ENCODE measurements at regions not wholly inside any gene's neighbourhood (a gene's known extent, or its start where the extent isn't known, plus 50 kb on each side); places are given as distances from the start of the nearest gene placed in this dataset.

- FAIRE-seq (no peak), ATAC-seq (no peak), DNase-seq (ENCODE audit: extremely low read depth in 1 of 4, low spot score in 3 of 4) (no peak)
- no peak overlapping the region for H2AFZ ChIP-seq (ENCODE audit: low read depth, low read length)
- no peak overlapping the region for H3K4me3 ChIP-seq
- POLR2A ChIA-PET = no interaction called here
- in situ Hi-C loops (cut with MboI) = no loop called here
- H3K27ac ChIP-seq (ENCODE audit: extremely low read depth, low read depth, low read length) = no peak overlapping the region
- TF ChIP-seq ZNF133 (CRISPR knock-in tag; IDR thresholded peaks at IDR 0.05) (no peak), ARHGAP35 (IDR thresholded peaks at IDR 0.05; ENCODE audit: partially characterized antibody) (no peak), ZBTB49 (CRISPR knock-in tag; IDR thresholded peaks at IDR 0.05; ENCODE audit: borderline replicate concordance) (no peak), PATZ1 (CRISPR knock-in tag; IDR thresholded peaks at IDR 0.05; ENCODE audit: borderline replicate concordance) (no peak), HMGN3 (IDR thresholded peaks at IDR 0.05; ENCODE audit: borderline replicate concordance, extremely low read depth, insufficient read length, low read depth, low read length) (no peak), RBM25 (IDR thresholded peaks at IDR 0.05; ENCODE audit: low read depth, low read length, severe bottlenecking) (no peak), TCF7L2 (IDR thresholded peaks at IDR 0.05; ENCODE audit: low read depth, low read length) (no peak), MBD2 (IDR thresholded peaks at IDR 0.05; ENCODE audit: borderline replicate concordance, low read depth) (no peak), HNRNPH1 (optimal IDR thresholded peaks at IDR 0.05; ENCODE audit: low read depth, low read length) (no peak), DDX20 (tag; IDR thresholded peaks at IDR 0.05; ENCODE audit: low read depth) (no peak), ZNF232 (CRISPR knock-in tag; IDR thresholded peaks at IDR 0.05) (no peak), ZNF324 (CRISPR knock-in tag; IDR thresholded peaks at IDR 0.05) (no peak)
- H3K9me1 ChIP-seq (ENCODE audit: control insufficient read depth, insufficient read depth, low read length) = no peaks in the 10 kb centered on the region
- intact Hi-C loops (cut with micrococcal nuclease) = loop anchor here (10.0 kb wide), 1 partner anchor 190 kb away; no protein-coding TSS in a partner anchor
- BruUV-seq (replicated peaks) = no TSS peak
- H3K27me3 ChIP-seq (ENCODE audit: control insufficient read depth in 2 of 2, insufficient read depth in 2 of 2, low read length in 2 of 2) = no peaks in the 10 kb centered on the region
- H3K4me2 ChIP-seq (ENCODE audit: insufficient read depth, low read length) = no peak overlapping the region
- H3K9ac ChIP-seq (ENCODE audit: insufficient read depth in 1 of 2, low read depth in 2 of 2, low read length in 2 of 2) = no peak overlapping the region
- CTCF ChIA-PET (ENCODE audit: low intra/inter-chr PET ratio) = no interaction called here
- no peaks in the 10 kb centered on the region for H3K36me3 ChIP-seq (ENCODE audit: control insufficient read depth, insufficient read depth, low read length)
- H3K9me3 ChIP-seq (replicated peaks; ENCODE audit: control insufficient read depth, insufficient read depth, low read depth, low read length) = no peaks in the 10 kb centered on the region
- no peaks in the 10 kb centered on the region for H3K79me2 ChIP-seq (ENCODE audit: control insufficient read depth, insufficient read depth, low read length)
- H3K4me1 ChIP-seq (replicated peaks in 1 of 2; ENCODE audit: control insufficient read depth in 2 of 2, insufficient read depth in 2 of 2, low read length in 2 of 2) = no peaks in the 10 kb centered on the region
- H4K20me1 ChIP-seq (replicated peaks; ENCODE audit: control insufficient read depth, insufficient read depth, low read length) = no peaks in the 10 kb centered on the region
- WGBS (ENCODE audit: insufficient coverage, low coverage, missing lambda C conversion rate) = 10% methylated on average over 12 of the region's 18 CpGs
Observed at GRCh38 chr1:239954836-239955235, 136.8 kb upstream of the FMN2 start.

Data from K562 (cell line).